ENCODE measurements at regions not wholly inside any gene's neighbourhood (a gene's known extent, or its start where the extent isn't known, plus 50 kb on each side); places are given as distances from the start of the nearest gene placed in this dataset.
"Not testable (repeated sequence)": the region's sequence is repeated elsewhere in the genome, so short reads cannot be mapped to it uniquely, and the experiment has no call there.

DNA sequence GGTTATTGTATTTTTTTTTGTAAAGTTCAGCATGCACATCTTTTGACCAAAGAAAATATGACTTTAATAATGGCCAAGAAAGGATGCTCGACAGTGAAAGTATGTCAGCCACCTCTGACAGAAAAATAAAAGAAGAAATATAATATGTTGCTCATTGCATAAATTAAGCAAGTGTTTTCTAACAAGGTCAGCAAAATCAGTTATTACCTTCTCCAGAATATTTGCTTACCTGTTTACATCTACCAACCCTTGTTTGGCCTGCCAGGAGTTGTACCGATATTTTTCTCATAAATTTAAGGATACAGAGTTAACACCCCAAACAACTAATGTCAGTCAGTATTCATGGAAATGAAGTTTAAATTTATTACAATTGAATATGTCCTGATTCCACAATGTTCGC lies 685.4 kb downstream of the PLA2G4A start:
- DNase-seq, result no peak

GRCh38 chr1:187516874-187517273 lies 688.1 kb downstream of the PLA2G4A start:
- DNase-seq, result no peak

DNA sequence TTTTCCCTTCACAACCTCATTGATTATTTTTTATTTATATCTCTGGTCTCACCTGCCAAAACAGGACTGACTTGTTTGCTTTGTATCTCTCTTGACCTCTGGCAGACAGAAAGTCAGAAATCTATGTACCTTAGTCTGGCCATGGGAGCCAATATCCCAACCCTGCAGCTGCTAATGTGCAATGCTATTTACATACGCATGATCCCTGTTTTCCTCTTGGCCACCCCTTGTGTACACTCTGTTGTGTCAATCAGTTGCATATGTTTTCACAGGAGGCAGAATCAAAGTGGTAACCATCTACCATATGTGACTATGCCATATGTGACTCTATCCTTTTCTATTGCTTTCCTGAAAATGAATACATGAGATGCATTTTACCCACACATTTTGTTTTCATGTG lies 688.8 kb downstream of the PLA2G4A start:
- no peak for DNase-seq

DNA sequence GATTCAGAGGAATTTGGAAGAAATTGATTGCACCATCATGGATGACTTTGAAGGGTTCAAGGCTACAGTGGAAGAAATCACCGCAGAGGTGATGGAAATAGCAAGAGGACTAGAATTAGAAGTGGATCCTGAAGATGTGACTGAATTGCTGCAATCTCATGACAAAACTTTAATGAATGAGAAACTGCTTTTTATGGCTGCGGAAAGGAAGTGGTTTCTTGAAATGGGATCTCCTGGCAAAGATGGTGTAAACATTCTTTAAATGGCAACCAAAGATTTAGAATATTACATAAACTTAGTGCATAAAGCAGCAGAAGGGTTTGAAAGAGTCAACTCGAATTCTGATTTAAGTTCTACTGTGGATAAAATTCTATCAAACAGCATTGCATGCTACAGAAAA lies 698.6 kb downstream of the PLA2G4A start:
- no peak for DNase-seq

DNA sequence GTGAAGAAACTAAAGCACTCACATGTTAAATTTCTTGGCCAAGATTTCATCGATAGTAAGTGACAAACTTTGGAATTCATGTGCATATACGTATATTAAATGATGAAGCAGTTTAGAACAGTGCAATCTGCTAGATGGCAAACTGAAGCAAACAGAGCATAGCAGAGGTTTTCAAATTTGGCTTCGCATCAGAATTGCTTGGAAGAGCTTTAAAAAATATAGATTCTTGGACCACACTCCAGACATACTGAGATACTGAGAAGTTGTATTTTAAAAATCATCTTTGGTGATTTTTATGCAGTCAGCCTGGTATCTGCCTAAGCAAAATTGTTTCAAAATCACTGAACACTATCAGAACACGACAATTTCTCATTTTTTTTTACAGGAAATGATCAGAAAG lies 709.2 kb downstream of the PLA2G4A start:
- no peak for DNase-seq

- no peak for DNase-seq
Observed at GRCh38 chr1:187549540-187549939, 720.8 kb downstream of the PLA2G4A start.

GRCh38 chr1:187551061-187551460 lies 722.3 kb downstream of the PLA2G4A start:
- no peak for DNase-seq

GRCh38 chr1:187563191-187563590 lies 734.4 kb downstream of the PLA2G4A start:
- no peak for DNase-seq

DNA sequence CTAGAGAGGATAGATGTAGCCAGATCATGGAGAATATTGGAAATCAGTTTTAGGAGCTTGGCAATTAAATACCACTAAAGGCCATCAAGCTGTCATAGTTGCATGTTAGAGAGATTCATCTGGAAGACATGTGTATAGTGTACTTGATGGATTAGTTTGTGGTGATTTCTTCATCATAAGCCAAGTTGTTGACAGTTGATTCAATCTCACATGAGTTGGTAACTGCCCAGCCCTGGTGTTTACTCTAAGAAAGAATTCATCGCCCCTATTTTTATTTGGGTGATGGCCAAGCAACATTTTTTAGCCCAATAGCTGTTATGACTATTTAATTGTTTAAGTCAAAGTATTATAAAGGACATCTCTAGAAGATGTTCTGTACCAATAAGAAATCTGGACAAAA lies 737.6 kb downstream of the PLA2G4A start:
- no peak for DNase-seq

DNA sequence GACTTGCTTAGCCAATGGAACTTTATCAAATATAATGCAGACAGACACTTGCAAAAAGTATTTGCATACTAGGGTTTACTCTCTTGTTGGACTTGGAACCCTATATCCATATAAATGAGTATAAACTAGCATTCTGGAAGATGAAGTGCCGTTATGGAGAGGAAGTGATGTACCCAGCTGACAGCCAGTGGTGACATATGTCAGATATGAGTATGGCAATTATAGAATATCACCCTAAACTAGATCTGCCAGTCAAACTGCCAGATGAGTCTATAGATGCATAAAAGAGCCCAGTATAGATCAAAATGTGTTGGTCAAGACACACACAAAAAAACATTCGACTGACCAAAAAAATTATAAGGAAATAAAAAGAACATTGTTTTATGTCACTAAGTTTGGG lies 739.3 kb downstream of the PLA2G4A start:
- no peak for DNase-seq

DNA sequence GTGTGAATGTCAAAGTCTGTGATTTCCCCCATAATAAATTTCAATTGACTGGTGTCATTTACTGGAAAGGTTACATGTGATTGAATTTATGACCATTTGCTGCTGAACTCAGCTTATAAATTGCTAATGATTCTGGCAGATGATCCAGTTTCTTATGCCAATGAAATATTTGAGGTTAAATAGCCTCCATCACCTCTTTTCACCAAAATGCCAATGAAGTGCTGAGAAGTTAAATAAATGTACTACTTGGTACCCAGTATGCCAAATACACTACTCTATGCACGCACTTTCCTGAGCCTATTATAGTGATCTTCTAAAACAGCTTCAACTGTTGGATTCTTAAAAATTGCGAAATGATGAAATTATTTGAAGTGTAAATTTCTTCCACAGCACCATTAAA lies 741.4 kb downstream of the PLA2G4A start:
- no peak for DNase-seq

DNA sequence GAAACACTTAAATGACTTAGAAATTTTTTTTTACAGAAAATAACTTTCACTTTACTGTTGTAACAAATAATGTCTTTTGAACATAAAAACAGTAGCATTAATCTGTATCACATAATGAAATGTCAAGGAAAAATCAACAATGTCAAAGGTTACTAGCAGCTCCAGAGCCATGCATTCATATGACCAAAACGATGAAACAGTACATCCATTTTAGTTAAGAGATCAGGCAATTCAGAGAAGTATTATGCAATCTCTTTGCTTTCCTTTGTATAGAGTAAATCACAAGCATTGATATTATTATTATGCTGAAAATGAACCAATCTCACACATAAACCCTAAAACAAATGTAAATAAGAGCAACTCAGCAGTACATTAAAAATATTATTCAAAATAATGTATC lies 748.9 kb downstream of the PLA2G4A start:
- DNase-seq, result no peak

DNA sequence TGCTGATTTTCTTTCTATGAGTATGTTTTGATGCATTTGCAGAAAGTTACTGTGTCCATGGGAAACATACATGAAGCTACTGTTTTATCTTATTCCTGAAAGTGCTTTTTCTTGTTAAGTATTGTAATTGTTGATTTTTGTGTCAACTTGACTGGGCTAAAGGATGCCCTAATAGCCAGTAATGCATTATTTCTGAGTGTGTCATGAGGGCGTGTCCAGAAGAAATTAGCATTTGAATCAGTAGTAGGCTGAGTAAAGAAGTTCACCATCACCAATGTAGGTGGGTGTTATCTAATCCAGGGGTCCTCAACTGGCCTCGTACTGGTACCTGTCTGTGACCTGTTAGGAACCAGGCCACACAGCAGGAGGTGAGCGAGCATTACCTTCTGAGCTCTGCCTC lies 760.2 kb downstream of the PLA2G4A start:
- no peak for DNase-seq

DNA sequence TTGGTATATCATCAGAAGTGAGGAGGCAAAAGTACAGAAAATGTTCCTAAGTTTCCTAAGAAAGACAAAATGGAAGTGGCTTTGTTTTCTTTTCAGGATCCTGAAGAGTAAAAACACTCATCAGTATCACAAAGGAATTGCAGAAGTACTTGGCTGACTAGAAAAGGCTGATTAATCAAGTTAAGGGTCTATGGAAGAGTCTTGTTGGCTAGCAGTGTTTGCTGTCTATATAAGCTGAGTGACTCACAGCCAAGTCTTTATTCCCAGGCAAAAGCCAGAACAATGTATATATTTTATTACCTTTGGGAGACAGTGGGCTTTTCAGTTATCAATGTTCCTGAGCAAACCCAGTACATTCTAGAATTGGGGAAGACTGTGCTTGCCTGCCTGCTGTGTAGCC lies 777.0 kb downstream of the PLA2G4A start:
- no peak for DNase-seq

DNA sequence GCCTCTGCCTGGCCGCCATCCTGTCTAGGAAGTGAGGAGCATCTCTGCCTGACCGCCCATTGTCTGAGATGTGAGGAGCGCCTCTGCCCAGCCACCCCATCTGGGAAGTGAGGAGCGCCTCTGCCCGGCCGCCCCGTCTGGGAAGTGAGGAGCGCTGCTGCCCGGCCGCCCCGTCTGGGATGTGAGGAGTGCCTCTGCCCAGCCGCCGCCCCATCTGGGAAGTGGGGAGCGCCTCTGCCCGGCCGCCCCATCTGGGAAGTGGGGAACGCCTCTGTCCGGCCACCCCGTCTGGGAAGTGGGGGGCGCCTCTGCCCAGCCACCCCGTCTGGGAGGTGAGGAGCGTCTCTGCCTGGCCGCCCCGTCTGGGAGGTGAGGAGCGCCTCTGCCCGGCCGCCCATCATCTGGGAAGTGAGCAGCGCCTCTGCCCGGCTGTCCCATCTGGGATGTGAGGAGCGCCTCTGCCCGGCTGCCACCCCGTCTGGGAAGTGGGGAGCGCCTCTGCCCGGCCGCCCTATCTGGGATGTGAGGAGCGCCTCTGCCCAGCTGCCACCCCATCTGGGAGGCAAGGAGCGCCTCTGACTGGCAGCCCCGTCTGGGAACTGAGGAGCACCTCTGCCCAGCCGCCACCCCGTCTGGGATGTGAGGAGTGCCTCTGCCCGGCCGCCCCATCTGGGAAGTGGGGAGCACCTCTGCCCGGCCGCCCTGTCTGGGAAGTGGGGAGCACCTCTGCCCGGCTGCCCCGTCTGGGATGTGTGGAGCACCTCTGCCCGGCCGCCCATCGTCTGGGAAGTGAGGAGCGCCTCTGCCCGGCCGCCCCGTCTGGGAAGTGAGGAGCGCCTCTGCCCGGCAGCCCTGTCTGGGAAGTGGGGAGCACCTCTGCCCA lies 787.3 kb downstream of the PLA2G4A start:
- not testable (repeated sequence) for DNase-seq

- not testable (repeated sequence) for DNase-seq
Observed at GRCh38 chr1:187616830-187617229, 788.1 kb downstream of the PLA2G4A start.

DNA sequence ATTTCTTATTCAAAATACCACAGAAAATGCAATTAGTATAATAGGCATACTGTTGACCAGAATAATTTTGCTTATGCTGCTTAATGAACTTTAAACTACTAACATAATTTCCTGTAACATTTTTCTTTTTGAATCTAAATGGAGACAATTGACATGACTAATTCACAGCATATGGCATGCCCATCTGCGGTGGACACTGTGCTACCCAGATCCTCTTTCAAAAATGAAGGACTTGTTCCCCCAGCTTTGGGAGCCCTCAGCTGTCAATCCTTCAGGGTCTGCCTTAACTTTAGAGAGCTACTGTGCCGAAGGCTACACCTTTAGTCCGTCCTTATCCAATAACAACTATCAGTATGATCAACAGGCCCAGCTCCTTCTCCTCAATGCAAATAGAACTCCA lies 789.0 kb downstream of the PLA2G4A start:
- DNase-seq, result no peak

- no peak for DNase-seq
Observed at GRCh38 chr1:187619175-187619574, 790.4 kb downstream of the PLA2G4A start.

DNA sequence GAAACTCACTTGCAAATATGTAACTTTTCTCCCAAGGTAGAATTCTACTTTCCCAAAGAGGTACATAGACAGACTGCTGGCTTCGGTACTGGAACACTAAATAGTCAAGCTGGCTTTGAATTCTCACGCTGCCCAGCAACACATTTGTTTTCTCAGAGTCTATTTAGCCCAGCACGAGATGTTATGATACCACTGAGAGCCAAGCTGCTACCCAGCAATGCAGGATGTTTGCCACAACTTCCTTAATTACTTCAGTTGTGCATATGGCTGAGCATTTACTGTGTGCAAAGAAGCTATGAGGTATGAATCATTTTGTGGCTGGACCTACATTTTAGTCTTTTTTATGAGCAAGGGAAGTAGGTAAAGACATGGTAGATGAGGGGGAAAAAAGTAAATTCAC lies 793.2 kb downstream of the PLA2G4A start:
- DNase-seq, result no peak

- no peak for DNase-seq
Observed at GRCh38 chr1:187622545-187622944, 793.8 kb downstream of the PLA2G4A start.

GRCh38 chr1:187624812-187625545 lies 796.2 kb downstream of the PLA2G4A start:
- no peak for DNase-seq

- DNase-seq, result no peak
Observed at GRCh38 chr1:187626056-187626455, 797.3 kb downstream of the PLA2G4A start.

GRCh38 chr1:187627516-187627915 lies 798.8 kb downstream of the PLA2G4A start:
- DNase-seq, result no peak
